PC-3 (cell line): ENCODE measurements at regions not wholly inside any gene's neighbourhood (a gene's known extent, or its start where the extent isn't known, plus 50 kb on each side); places are given as distances from the start of the nearest gene placed in this dataset.

Experiments used
- CTCF ChIP-seq: fragments of 300-600 bp; sonication (generic); conservative IDR thresholded peaks from 2 replicates; pipeline ENCODE4 v1.5.1; 2017; ENCODE audit warnings: antibody characterized with exemption, low read depth, mild to moderate bottlenecking, low read length
- EZH2 ChIP-seq: fragments of 300-600 bp; sonication (generic); IDR thresholded peaks from one replicate; pipeline ENCODE4 v1.6.1; 2017; ENCODE audit warnings: antibody characterized with exemption, mild to moderate bottlenecking, low read length; ENCODE audit not compliant: unreplicated experiment

DNA sequence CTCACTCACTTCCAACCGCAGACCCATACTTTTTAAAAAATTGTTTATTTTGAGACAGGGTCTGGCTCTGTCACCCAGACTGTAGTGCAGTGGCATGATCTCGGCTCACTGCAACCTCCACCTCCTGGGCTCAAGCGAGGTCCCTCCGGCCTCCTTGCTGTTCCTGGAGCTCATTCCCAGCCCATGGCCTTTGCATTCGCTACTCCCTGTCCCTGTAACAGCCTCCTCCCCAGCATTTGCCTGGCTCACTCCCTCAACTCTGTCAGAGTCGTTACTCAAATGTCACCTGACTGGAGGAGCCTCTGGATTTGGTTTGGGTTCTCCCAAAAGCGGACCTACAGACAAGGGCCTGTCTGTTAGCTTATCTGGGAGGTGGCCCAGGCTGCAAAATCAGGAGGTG is 432.6 kb upstream of the PROK2 start:
- no peak for TF ChIP-seq CTCF
- TF ChIP-seq EZH2 = no peak
